ENCODE measurements at regions not wholly inside any gene's neighbourhood (a gene's known extent, or its start where the extent isn't known, plus 50 kb on each side); places are given as distances from the start of the nearest gene placed in this dataset.

GRCh38 chrX:18051690-18052089, 169.0 kb downstream of the BEND2 start:
- H3K9me3 ChIP-seq (replicated peaks; ENCODE audit: control insufficient read depth, insufficient read depth, low read length) = no peaks in the 10 kb centered on the region
- no peak overlapping the region for H3K9ac ChIP-seq (ENCODE audit: control insufficient read depth, insufficient read depth, low read length)
- POLR2A ChIA-PET = no interaction called here
- no peaks in the 10 kb centered on the region for H3K4me1 ChIP-seq (ENCODE audit: control insufficient read depth, insufficient read depth, low read length)
- no peaks in the 10 kb centered on the region for H3K36me3 ChIP-seq (ENCODE audit: control insufficient read depth in 2 of 2, insufficient read depth in 2 of 2, low read length in 1 of 2)
- in situ Hi-C loops (cut with MboI) (no loop called here), intact Hi-C loops (cut with micrococcal nuclease; ENCODE audit: unreplicated experiment) (no loop called here)
- FAIRE-seq = peak; percentile 27
- BruUV-seq (replicated peaks) = no TSS peak
- no peaks in the 10 kb centered on the region for H3K79me2 ChIP-seq (ENCODE audit: control insufficient read depth, insufficient read depth, low read length)
- H3K4me3 ChIP-seq = no peak overlapping the region
- RAD21 ChIA-PET (ENCODE audit: unreplicated experiment) = no interaction called here
- 0% methylated on average over 1 of the region's 1 CpG for WGBS (ENCODE audit: insufficient coverage, insufficient replicate concordance, low lambda C conversion rate, missing lambda C conversion rate)
- no peaks in the 10 kb centered on the region for H3K27me3 ChIP-seq (replicated peaks in 1 of 2; ENCODE audit: control insufficient read depth in 2 of 2, insufficient read depth in 2 of 2, low read length in 1 of 2)
- no peak overlapping the region for H2AFZ ChIP-seq (ENCODE audit: control insufficient read depth, low read depth, low read length)
- SMC1A ChIA-PET (ENCODE audit: uncharacterized antibody, unreplicated experiment) = no interaction called here
- H4K20me1 ChIP-seq (ENCODE audit: control insufficient read depth, insufficient read depth) = no peaks in the 10 kb centered on the region
- H3K4me2 ChIP-seq (ENCODE audit: control insufficient read depth, insufficient read depth) = no peak overlapping the region
- DNase-seq (ENCODE audit: low read depth, low spot score) = no peak
- CTCF ChIA-PET = no interaction called here
- no peak for ATAC-seq
- no peak for TF ChIP-seq EED (IDR thresholded peaks at IDR 0.05; ENCODE audit: low read depth)
- TF ChIP-seq E2F4 (IDR thresholded peaks at IDR 0.05; ENCODE audit: low read depth, low read length) = no peak
- no peak for TF ChIP-seq SREBF2 (IDR thresholded peaks at IDR 0.05; ENCODE audit: low read length)
- no peak for TF ChIP-seq RFX5 (IDR thresholded peaks at IDR 0.05; ENCODE audit: low read depth, low read length)
- TF ChIP-seq TCF7 (IDR thresholded peaks at IDR 0.05; ENCODE audit: borderline replicate concordance) = no peak
- no peak for TF ChIP-seq CBX5 (IDR thresholded peaks at IDR 0.05; ENCODE audit: low read depth)
- TF ChIP-seq ATF2 (IDR thresholded peaks at IDR 0.05; ENCODE audit: low read length) = no peak
- TF ChIP-seq ETV6 (conservative IDR thresholded peaks at IDR 0.05 in 1 of 2, IDR thresholded peaks at IDR 0.05 in 1 of 2; ENCODE audit: borderline replicate concordance in 1 of 2, low read depth in 1 of 2) = no peak
- no peak for TF ChIP-seq ZNF274 (IDR thresholded peaks at IDR 0.05; ENCODE audit: insufficient read depth, insufficient read length)
- H3K27ac ChIP-seq (ENCODE audit: control insufficient read depth, insufficient read depth) = no peak overlapping the region
